ENCODE measurements at regions not wholly inside any gene's neighbourhood (a gene's known extent, or its start where the extent isn't known, plus 50 kb on each side); places are given as distances from the start of the nearest gene placed in this dataset.
"Not testable (repeated sequence)": the region's sequence is repeated elsewhere in the genome, so short reads cannot be mapped to it uniquely, and the experiment has no call there.

DNA sequence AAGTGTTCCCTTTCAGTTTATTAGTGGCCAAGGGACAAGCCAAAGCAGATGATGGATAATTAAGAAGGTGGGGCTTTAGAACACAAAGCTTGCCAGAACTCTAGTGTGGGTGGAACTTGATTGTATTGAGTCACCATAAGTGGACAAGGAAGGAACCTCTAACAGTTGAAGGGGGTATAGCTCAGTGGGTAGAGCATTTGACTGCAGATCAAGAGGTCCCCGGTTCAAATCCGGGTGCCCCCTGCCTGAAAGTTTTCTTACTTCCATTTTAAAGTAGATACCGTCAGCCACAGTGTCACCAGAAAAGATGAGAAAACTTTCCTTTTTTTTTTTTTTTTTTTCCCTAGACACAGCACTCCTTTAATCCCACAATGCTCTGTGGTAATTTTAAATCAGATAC lies 152.3 kb downstream of the MTHFS start:
- not testable (repeated sequence) for TF ChIP-seq USF1 (IDR thresholded peaks at IDR 0.05); RAD21 (IDR thresholded peaks at IDR 0.05; ENCODE audit: low read depth); EP300 (IDR thresholded peaks at IDR 0.05; ENCODE audit: borderline replicate concordance)

Data from Ishikawa (cell line).